ENCODE measurements at regions not wholly inside any gene's neighbourhood (a gene's known extent, or its start where the extent isn't known, plus 50 kb on each side); places are given as distances from the start of the nearest gene placed in this dataset.

- DNase-seq (ENCODE audit: low read depth), result no peak
- no peak overlapping the region for H3K4me3 ChIP-seq (ENCODE audit: low read depth, low read length)
- TF ChIP-seq CTCF (conservative IDR thresholded peaks at IDR 0.05; ENCODE audit: low read depth, low read length), result no peak
These were observed 162.7 kb downstream of the HIPK3 start for GRCh38 chr11:33419924-33420323.

GRCh38 chr11:33417121-33417520 lies 159.9 kb downstream of the HIPK3 start:
- no peak for TF ChIP-seq CTCF (conservative IDR thresholded peaks at IDR 0.05; ENCODE audit: low read depth, low read length)
- DNase-seq (ENCODE audit: low read depth), result no peak
- H3K4me3 ChIP-seq (ENCODE audit: low read depth, low read length), result no peak overlapping the region

- no peak overlapping the region for H3K4me3 ChIP-seq (ENCODE audit: low read depth, low read length)
- no peak for DNase-seq (ENCODE audit: low read depth)
- no peak for TF ChIP-seq CTCF (conservative IDR thresholded peaks at IDR 0.05; ENCODE audit: low read depth, low read length)
These were observed 156.1 kb downstream of the HIPK3 start for GRCh38 chr11:33413301-33413700.

GRCh38 chr11:33412241-33412640 lies 155.1 kb downstream of the HIPK3 start:
- no peak for TF ChIP-seq CTCF (conservative IDR thresholded peaks at IDR 0.05; ENCODE audit: low read depth, low read length)
- no peak for DNase-seq (ENCODE audit: low read depth)
- no peak overlapping the region for H3K4me3 ChIP-seq (ENCODE audit: low read depth, low read length)

GRCh38 chr11:33411751-33412150 lies 154.6 kb downstream of the HIPK3 start:
- no peak overlapping the region for H3K4me3 ChIP-seq (ENCODE audit: low read depth, low read length)
- TF ChIP-seq CTCF (conservative IDR thresholded peaks at IDR 0.05; ENCODE audit: low read depth, low read length), result no peak
- no peak for DNase-seq (ENCODE audit: low read depth)

- no peak for TF ChIP-seq CTCF (conservative IDR thresholded peaks at IDR 0.05; ENCODE audit: low read depth, low read length)
- H3K4me3 ChIP-seq (ENCODE audit: low read depth, low read length), result no peak overlapping the region
- no peak for DNase-seq (ENCODE audit: low read depth)
These were observed 153.0 kb downstream of the HIPK3 start for GRCh38 chr11:33410086-33410765.
